Activated T-cell treated with anti-CD3 and anti-CD28 coated beads, Interleukin-2, amount 50 U/mL, for 72 hours (primary cell): ENCODE measurements at regions not wholly inside any gene's neighbourhood (a gene's known extent, or its start where the extent isn't known, plus 50 kb on each side); places are given as distances from the start of the nearest gene placed in this dataset.
"Not testable (repeated sequence)": the region's sequence is repeated elsewhere in the genome, so short reads cannot be mapped to it uniquely, and the experiment has no call there.

Experiments used
- ATAC-seq, 2 donors: fragments of 150-1000 bp; cut with Tn5 transposase; replicated peaks in 1 of 2; 2 replicates each; pipeline ENCODE4 v1.10.0; 2021; ENCODE audit warnings: moderate library complexity in 2 of 2, mild to moderate bottlenecking in 1 of 2
- DNase-seq, 2 donors: peaks; one replicate each; pipeline ENCODE4 v3.0.0; 2021 to 2022; ENCODE audit warnings: mixed read lengths in 1 of 2
- H3K27ac Mint-ChIP-seq: one replicate; pipeline ENCODE4 v1.8.0; 2022; ENCODE audit warnings: mild to moderate bottlenecking, moderate library complexity, mixed read lengths
- H3K27me3 Mint-ChIP-seq: one replicate; pipeline ENCODE4 v1.8.0; 2022; ENCODE audit warnings: low read depth, mixed read lengths
- H3K36me3 Mint-ChIP-seq, 2 donors: one replicate each; pipeline ENCODE4 v1.8.0; 2022; ENCODE audit warnings: mixed read lengths in 2 of 2, mild to moderate bottlenecking in 1 of 2; ENCODE audit not compliant: insufficient read depth in 2 of 2
- H3K4me1 Mint-ChIP-seq: one replicate; pipeline ENCODE4 v1.8.0; 2022; ENCODE audit warnings: low read depth, mixed read lengths
- H3K4me3 Mint-ChIP-seq, 2 donors: one replicate each; pipeline ENCODE4 v1.8.0; 2022; ENCODE audit warnings: mild to moderate bottlenecking in 2 of 2, mixed read lengths in 2 of 2, moderate library complexity in 2 of 2
- H3K9me3 Mint-ChIP-seq, 2 donors: one replicate each; pipeline ENCODE4 v1.8.0; 2022; ENCODE audit warnings: mixed read lengths in 2 of 2

GRCh38 chr14:57080691-57081090 is 188.0 kb downstream of the EXOC5 start:
- Mint-ChIP-seq H3K27ac (no peak overlapping the region), H3K27me3 (peaks cover 15% of the 10 kb centered on the region), H3K4me1 (no peaks in the 10 kb centered on the region), H3K9me3 (no peaks in the 10 kb centered on the region), H3K36me3 (no peaks in the 10 kb centered on the region), H3K4me3 (no peak overlapping the region)
- no peak for ATAC-seq
- DNase-seq, result no peak

- no peak for DNase-seq
- H3K27ac Mint-ChIP-seq, result no peak overlapping the region
- H3K9me3 Mint-ChIP-seq, result no peaks in the 10 kb centered on the region
- H3K4me1 Mint-ChIP-seq, result no peaks in the 10 kb centered on the region
- peaks cover 22% of the 10 kb centered on the region for H3K27me3 Mint-ChIP-seq
- no peaks in the 10 kb centered on the region for H3K36me3 Mint-ChIP-seq
- no peak for ATAC-seq
- no peak overlapping the region for H3K4me3 Mint-ChIP-seq
These were observed 190.7 kb downstream of the EXOC5 start for GRCh38 chr14:57078054-57078453.

DNA sequence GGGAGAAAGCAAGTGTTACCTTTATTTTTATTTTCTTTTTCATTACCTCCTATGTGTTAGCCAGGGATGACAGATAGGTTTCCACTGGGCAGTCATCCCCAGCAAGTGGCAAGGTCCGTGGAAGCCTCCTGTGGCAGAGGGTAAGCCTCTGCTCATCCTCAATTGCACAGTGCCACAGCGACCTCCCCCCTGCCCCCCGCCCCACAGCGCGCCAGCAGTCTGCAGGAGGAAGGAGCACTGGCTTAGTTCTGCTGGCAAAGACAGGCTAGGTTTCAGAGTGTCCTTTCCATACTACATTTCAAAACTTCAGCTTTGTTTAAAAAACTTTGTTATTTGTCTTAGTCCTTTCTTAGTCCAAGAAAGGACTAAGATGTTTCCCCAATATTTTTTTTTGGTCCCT is 194.7 kb downstream of the EXOC5 start:
- Mint-ChIP-seq H3K9me3 (no peaks in the 10 kb centered on the region), H3K27ac (no peak overlapping the region), H3K27me3 (peaks cover 19% of the 10 kb centered on the region), H3K4me3 (no peak overlapping the region), H3K4me1 (no peaks in the 10 kb centered on the region), H3K36me3 (no peaks in the 10 kb centered on the region)
- ATAC-seq (no peak), DNase-seq (no peak)

DNA sequence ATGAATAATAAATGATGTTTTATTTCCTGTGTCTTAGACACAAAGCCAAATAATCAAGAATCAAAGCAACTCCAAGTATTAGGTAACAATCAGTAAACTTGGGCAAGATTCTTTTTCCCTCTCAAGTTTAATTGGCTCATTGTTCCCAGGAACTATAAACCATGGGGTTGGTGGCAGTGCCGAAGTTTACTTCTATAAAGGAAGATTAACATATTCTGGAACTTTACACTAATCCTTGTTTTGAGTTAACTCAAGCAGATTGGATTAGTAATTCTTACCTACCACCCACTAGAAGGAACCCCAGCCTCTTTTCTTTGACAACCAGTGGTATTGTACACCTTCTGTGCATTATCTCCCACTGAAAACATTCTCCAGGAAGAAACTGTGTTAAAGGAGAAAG is 197.1 kb downstream of the EXOC5 start:
- DNase-seq, result no peak
- no peak overlapping the region for H3K27ac Mint-ChIP-seq
- H3K36me3 Mint-ChIP-seq, result no peaks in the 10 kb centered on the region
- H3K4me1 Mint-ChIP-seq, result no peaks in the 10 kb centered on the region
- ATAC-seq, result no peak
- peaks cover 38% of the 10 kb centered on the region for H3K27me3 Mint-ChIP-seq
- H3K4me3 Mint-ChIP-seq, result no peak overlapping the region
- no peaks in the 10 kb centered on the region for H3K9me3 Mint-ChIP-seq

GRCh38 chr14:57069702-57070101 is 199.0 kb downstream of the EXOC5 start:
- no peaks in the 10 kb centered on the region for H3K4me1 Mint-ChIP-seq
- no peak overlapping the region for H3K27ac Mint-ChIP-seq
- no peaks in the 10 kb centered on the region for H3K36me3 Mint-ChIP-seq
- DNase-seq (no peak), ATAC-seq (no peak)
- peaks cover 40% of the 10 kb centered on the region for H3K27me3 Mint-ChIP-seq
- H3K4me3 Mint-ChIP-seq, result no peak overlapping the region
- H3K9me3 Mint-ChIP-seq, result no peaks in the 10 kb centered on the region

- Mint-ChIP-seq H3K27me3 (peaks cover 34% of the 10 kb centered on the region), H3K27ac (no peak overlapping the region), H3K36me3 (no peaks in the 10 kb centered on the region), H3K9me3 (no peaks in the 10 kb centered on the region), H3K4me1 (no peaks in the 10 kb centered on the region), H3K4me3 (no peak overlapping the region)
- ATAC-seq (no peak), DNase-seq (no peak)
These were observed 200.2 kb downstream of the EXOC5 start for GRCh38 chr14:57068511-57068910.

GRCh38 chr14:57066887-57067513 is 201.7 kb downstream of the EXOC5 start:
- DNase-seq (peak; percentile 39 to 44), ATAC-seq (peak; percentile 39 to 51)
- no peaks in the 10 kb centered on the region for H3K4me1 Mint-ChIP-seq
- no peak overlapping the region for H3K27ac Mint-ChIP-seq
- no peak overlapping the region for H3K4me3 Mint-ChIP-seq
- no peaks in the 10 kb centered on the region for H3K9me3 Mint-ChIP-seq
- peaks cover 38% of the 10 kb centered on the region for H3K27me3 Mint-ChIP-seq
- H3K36me3 Mint-ChIP-seq, result no peaks in the 10 kb centered on the region

GRCh38 chr14:57066463-57066862 is 202.2 kb downstream of the EXOC5 start:
- H3K9me3 Mint-ChIP-seq, result no peaks in the 10 kb centered on the region
- peaks cover 40% of the 10 kb centered on the region for H3K27me3 Mint-ChIP-seq
- H3K4me3 Mint-ChIP-seq, result no peak overlapping the region
- ATAC-seq (no peak), DNase-seq (no peak)
- peaks cover 1% of the 10 kb centered on the region for H3K4me1 Mint-ChIP-seq
- H3K27ac Mint-ChIP-seq, result no peak overlapping the region
- no peaks in the 10 kb centered on the region for H3K36me3 Mint-ChIP-seq

- DNase-seq (no peak), ATAC-seq (peak; percentile 34 to 44)
- Mint-ChIP-seq H3K27me3 (peaks cover 28% of the 10 kb centered on the region), H3K4me3 (peak overlapping the region; percentile 6 to 51), H3K36me3 (no peaks in the 10 kb centered on the region), H3K27ac (peak overlapping the region; percentile 64), H3K4me1 (peaks cover 21% of the 10 kb centered on the region), H3K9me3 (no peaks in the 10 kb centered on the region)
These were observed 207.5 kb downstream of the EXOC5 start for GRCh38 chr14:57061009-57061711.

- Mint-ChIP-seq H3K27me3 (peaks cover 27% of the 10 kb centered on the region), H3K4me1 (peaks cover 21% of the 10 kb centered on the region), H3K27ac (peak overlapping the region; percentile 64), H3K9me3 (no peaks in the 10 kb centered on the region), H3K4me3 (peak overlapping the region in 1 of 2 donors; percentile 51), H3K36me3 (no peaks in the 10 kb centered on the region)
- ATAC-seq (peak; percentile 92), DNase-seq (peak; percentile 32 to 37)
These were observed 208.3 kb downstream of the EXOC5 start for GRCh38 chr14:57060276-57060955.

DNA sequence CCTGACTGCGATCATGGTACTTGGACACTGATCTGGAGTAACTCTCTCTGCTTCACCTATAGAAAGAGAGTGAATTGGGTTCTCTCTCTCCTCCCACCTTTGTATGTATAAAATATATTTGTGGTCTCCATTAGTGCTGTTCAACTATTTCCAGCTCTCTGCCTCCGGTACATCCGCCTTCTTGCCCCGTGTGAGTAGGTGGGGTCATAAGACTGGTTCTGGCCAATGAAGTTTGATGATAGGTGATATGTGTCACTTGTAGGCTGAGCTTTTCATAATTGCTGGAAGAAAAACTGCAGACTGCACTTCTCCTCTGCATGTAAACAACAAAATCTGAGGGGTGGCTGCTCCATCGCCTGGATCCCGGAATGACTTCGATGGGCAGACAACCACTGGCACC is 210.4 kb downstream of the EXOC5 start:
- Mint-ChIP-seq H3K4me1 (peaks cover 21% of the 10 kb centered on the region), H3K27me3 (peaks cover 33% of the 10 kb centered on the region), H3K9me3 (no peaks in the 10 kb centered on the region), H3K36me3 (no peaks in the 10 kb centered on the region), H3K27ac (no peak overlapping the region), H3K4me3 (no peak overlapping the region)
- ATAC-seq (no peak), DNase-seq (no peak)

- no peak for DNase-seq
- ATAC-seq, result no peak
- Mint-ChIP-seq H3K9me3 (no peaks in the 10 kb centered on the region), H3K4me3 (no peak overlapping the region), H3K36me3 (no peaks in the 10 kb centered on the region), H3K4me1 (peaks cover 21% of the 10 kb centered on the region), H3K27ac (no peak overlapping the region), H3K27me3 (peaks cover 33% of the 10 kb centered on the region)
These were observed 210.9 kb downstream of the EXOC5 start for GRCh38 chr14:57057803-57058202.

- H3K4me3 Mint-ChIP-seq, DNase-seq, H3K36me3 Mint-ChIP-seq, ATAC-seq, H3K9me3 Mint-ChIP-seq, H3K27ac Mint-ChIP-seq: not testable (repeated sequence)
- Mint-ChIP-seq H3K27me3 (peaks cover 36% of the 10 kb centered on the region), H3K4me1 (peaks cover 20% of the 10 kb centered on the region)
These were observed 212.2 kb downstream of the EXOC5 start for GRCh38 chr14:57056522-57056921.
